ENCODE measurements at regions not wholly inside any gene's neighbourhood (a gene's known extent, or its start where the extent isn't known, plus 50 kb on each side); places are given as distances from the start of the nearest gene placed in this dataset.

- DNase-seq, result no peak
Observed at GRCh38 chr3:189563853-189564563, 67.2 kb upstream of the TP63 start.

- no peak for DNase-seq
Observed at GRCh38 chr3:189566550-189567130, 64.5 kb upstream of the TP63 start.

- DNase-seq, result no peak
Observed at GRCh38 chr3:189567322-189567721, 63.9 kb upstream of the TP63 start.

GRCh38 chr3:189567766-189568420 is 63.3 kb upstream of the TP63 start:
- no peak for DNase-seq

GRCh38 chr3:189568961-189569360 is 62.2 kb upstream of the TP63 start:
- DNase-seq, result no peak

GRCh38 chr3:189569473-189569872 is 61.7 kb upstream of the TP63 start:
- no peak for DNase-seq

- DNase-seq, result no peak
Observed at GRCh38 chr3:189570916-189571315, 60.3 kb upstream of the TP63 start.

GRCh38 chr3:189572249-189572648 is 58.9 kb upstream of the TP63 start:
- no peak for DNase-seq

- no peak for DNase-seq
Observed at GRCh38 chr3:189573004-189573403, 58.2 kb upstream of the TP63 start.

GRCh38 chr3:189576486-189576885 is 54.7 kb upstream of the TP63 start:
- no peak for DNase-seq

GRCh38 chr3:189577050-189577951 is 53.9 kb upstream of the TP63 start:
- DNase-seq, result no peak

- DNase-seq, result no peak
Observed at GRCh38 chr3:189580190-189580589, 51.0 kb upstream of the TP63 start.

Data from C1 segment of cervical spinal cord (tissue), 14 donors.